GM12878 (cell line): ENCODE measurements at regions not wholly inside any gene's neighbourhood (a gene's known extent, or its start where the extent isn't known, plus 50 kb on each side); places are given as distances from the start of the nearest gene placed in this dataset.

ENCODE experiments used
- ATAC-seq: fragments of 200-7000 bp; cut with Tn5 transposase; 3 replicates; pipeline ENCODE4 v1.9.1; 2020; ENCODE audit warnings: mild to moderate bottlenecking, moderate library complexity
- BruUV-seq: library from RNA; stranded (reverse); fragments of 400-500 nt; replicated peaks from 2 replicates; lab custom pipeline; 2021; lab: Mats Ljungman, UMichigan
- CTCF ChIA-PET: fragments of 300-600 bp; sonication (Branson Sonifier 250); formaldehyde crosslinking; extraction: SDS; loops from one replicate; lab custom pipeline; 2021; ENCODE audit warnings: inconsistent platforms; lab: Yijun Ruan, JAX
- POLR2A ChIA-PET: fragments of 350-600 bp; formaldehyde crosslinking; extraction: SDS; loops from one replicate; lab custom pipeline; 2021; ENCODE audit warnings: inconsistent platforms; lab: Charles Lee
- RAD21 ChIA-PET: fragments of 300-600 bp; sonication (Branson Sonifier 250); formaldehyde crosslinking; loops from one replicate; lab custom pipeline; 2023; ENCODE audit warnings: antibody characterized with exemption; ENCODE audit not compliant: unreplicated experiment; lab: Charles Lee
- SMC1A ChIA-PET: fragments of 300-600 bp; sonication (Branson Sonifier 250); formaldehyde crosslinking; loops from one replicate; lab custom pipeline; 2023; ENCODE audit not compliant: unreplicated experiment, uncharacterized antibody; lab: Charles Lee
- DNase-seq: peaks from one replicate; pipeline ENCODE4 v3.0.0-alpha.2; 2011; ENCODE audit warnings: low read depth, low spot score
- FAIRE-seq: peaks from 3 replicates; lab custom pipeline; 2011; peaks lifted over from hg19 to GRCh38; lab: Jason Lieb, UNC
- H2AFZ ChIP-seq: 2 replicates; pipeline ENCODE4 v1.6.0; 2011; ENCODE audit warnings: low read depth, low read length, control low read depth; ENCODE audit not compliant: control insufficient read depth
- H3K27ac ChIP-seq: 2 replicates; pipeline ENCODE4 v1.5.1; 2011; ENCODE audit warnings: control low read depth; ENCODE audit not compliant: control insufficient read depth, insufficient read depth
- H3K27me3 ChIP-seq, 2 experiments: replicated peaks in 1 of 2; 2 replicates each; pipeline versions ENCODE4 v1.6.0 to v1.6.1; 2011; ENCODE audit warnings: low read length in 1 of 2; ENCODE audit not compliant: control insufficient read depth in 2 of 2, insufficient read depth in 2 of 2
- H3K36me3 ChIP-seq, 2 experiments: 2 replicates each; pipeline ENCODE4 v1.5.1; 2011; ENCODE audit warnings: low read length in 1 of 2; ENCODE audit not compliant: control insufficient read depth in 2 of 2, insufficient read depth in 2 of 2
- H3K4me1 ChIP-seq: 2 replicates; pipeline ENCODE4 v1.6.1; 2011; ENCODE audit warnings: mild to moderate bottlenecking, low read length, moderate library complexity, mixed read lengths; ENCODE audit not compliant: control insufficient read depth, insufficient read depth
- H3K4me2 ChIP-seq: 2 replicates; pipeline ENCODE4 v1.6.0; 2011; ENCODE audit warnings: control low read depth; ENCODE audit not compliant: control insufficient read depth, insufficient read depth
- H3K4me3 ChIP-seq: fragments of 200-600 bp; sonication (generic); 2 replicates; pipeline ENCODE4 v1.5.1; 2016
- H3K79me2 ChIP-seq: 2 replicates; pipeline ENCODE4 v1.6.0; 2011; ENCODE audit warnings: low read length; ENCODE audit not compliant: control insufficient read depth, insufficient read depth
- H3K9ac ChIP-seq: 2 replicates; pipeline ENCODE4 v1.8.0; 2011; ENCODE audit warnings: low read length, control low read depth, mixed read lengths; ENCODE audit not compliant: control insufficient read depth, insufficient read depth
- H3K9me3 ChIP-seq: replicated peaks from 3 replicates; pipeline ENCODE4 v1.5.1; 2011; ENCODE audit warnings: mild to moderate bottlenecking, low read length; ENCODE audit not compliant: control insufficient read depth, insufficient read depth
- H4K20me1 ChIP-seq: 2 replicates; pipeline ENCODE4 v1.6.0; 2011; ENCODE audit not compliant: control insufficient read depth, insufficient read depth
- KDM1A ChIP-seq: fragments of 200-600 bp; sonication (generic); IDR thresholded peaks from 2 replicates; pipeline ENCODE4 v1.6.1; 2016; ENCODE audit warnings: borderline replicate concordance
- MTA3 ChIP-seq: IDR thresholded peaks from 2 replicates; pipeline ENCODE4 v1.6.1; 2012; ENCODE audit warnings: low read length, inconsistent platforms, borderline replicate concordance
- MXI1 ChIP-seq: fragments of 150-350 bp; IDR thresholded peaks from 2 replicates; pipeline ENCODE4 v1.6.1; 2011; ENCODE audit warnings: low read depth, mild to moderate bottlenecking, inconsistent platforms, low read length, improper control_type of control experiment
- MYB ChIP-seq: fragments of 150-350 bp; IDR thresholded peaks from 2 replicates; pipeline ENCODE4 v1.6.1; 2014; ENCODE audit warnings: mild to moderate bottlenecking, low read depth, low read length, borderline replicate concordance
- NR2C1 ChIP-seq: fragments of 450-650 bp; IDR thresholded peaks from 2 replicates; pipeline ENCODE4 v1.6.1; 2017; ENCODE audit warnings: antibody characterized with exemption, mild to moderate bottlenecking, moderate library complexity
- SPI1 ChIP-seq: IDR thresholded peaks from 2 replicates; pipeline ENCODE4 v1.6.1; 2011; ENCODE audit warnings: low read depth, mild to moderate bottlenecking, low read length, moderate library complexity, borderline replicate concordance; ENCODE audit not compliant: insufficient read depth
- SRF ChIP-seq, 2 experiments: IDR thresholded peaks; 2 replicates each; pipeline ENCODE4 v1.6.1; 2011; ENCODE audit warnings: low read depth in 2 of 2, low read length in 2 of 2, mild to moderate bottlenecking in 1 of 2, moderate library complexity in 1 of 2
- SUPT20H ChIP-seq: IDR thresholded peaks from 2 replicates; pipeline ENCODE4 v1.6.1; 2011; ENCODE audit warnings: low read depth, mild to moderate bottlenecking, low read length, moderate library complexity, borderline replicate concordance; ENCODE audit not compliant: control insufficient read depth
- TCF3 ChIP-seq: IDR thresholded peaks from 2 replicates; pipeline ENCODE4 v1.6.1; 2012; ENCODE audit warnings: low read depth, mild to moderate bottlenecking, low read length, borderline replicate concordance; ENCODE audit not compliant: insufficient read depth
- ZNF274 ChIP-seq: IDR thresholded peaks from one replicate; pipeline ENCODE4 v1.8.0; 2011; ENCODE audit not compliant: insufficient read length, insufficient read depth
- WGBS: methylation state at CpG from one replicate; pipeline ENCODE4 v1.1.6; 2016; ENCODE audit warnings: low lambda C conversion rate; ENCODE audit not compliant: insufficient replicate concordance, insufficient coverage; ENCODE audit errors: missing lambda C conversion rate; 5-methylcytosine and 5-hydroxymethylcytosine counted together
- in situ Hi-C: fragments of 300-500 bp; cut with MboI; formaldehyde crosslinking; loops from 9 replicates; pipeline ENCODE4 v1.14.3; 2018; ENCODE audit warnings: mixed read lengths
- intact Hi-C: fragments of 100-400 bp; cut with micrococcal nuclease; formaldehyde crosslinking; loops from one replicate; pipeline ENCODE4 v1.14.2; 2022; ENCODE audit not compliant: unreplicated experiment
- TF ChIP-seq, protein P1 (sequence below): fragments of 450-650 bp; IDR thresholded peaks from 2 replicates; pipeline ENCODE4 v1.6.1; 2016; ENCODE audit warnings: mild to moderate bottlenecking
- TF ChIP-seq, protein P2 (sequence below): fragments of 150-350 bp; IDR thresholded peaks from 2 replicates; pipeline ENCODE4 v1.6.1; 2016; ENCODE audit warnings: low read depth, low read length
- TF ChIP-seq, protein P3 (sequence below): fragments of 450-650 bp; formaldehyde crosslinking; IDR thresholded peaks from 2 replicates; pipeline ENCODE4 v1.4.0; 2020; ENCODE audit warnings: mild to moderate bottlenecking, moderate library complexity

DNA sequence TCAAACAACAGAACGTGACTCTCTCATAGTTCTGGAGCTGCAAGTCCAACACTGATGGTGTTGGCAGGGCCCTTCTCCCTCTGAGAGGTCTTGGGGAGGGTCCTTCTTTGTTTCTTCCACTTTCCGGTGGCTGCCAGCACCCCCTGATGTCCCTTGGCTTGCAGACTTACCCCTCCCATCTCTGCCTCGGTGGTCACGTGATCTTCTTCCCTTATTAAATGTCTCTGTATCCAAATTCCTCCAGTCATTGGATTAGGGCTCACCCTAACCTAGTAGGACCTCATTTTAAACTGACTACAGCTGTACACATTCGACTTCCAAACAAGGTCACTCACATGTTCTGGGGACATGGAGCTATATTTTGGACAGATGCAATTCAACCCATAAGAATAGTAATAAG, 780.6 kb upstream of the SALL3 start:
- ChIA-PET RAD21 (no interaction called here), CTCF (no interaction called here), SMC1A (no interaction called here), POLR2A (no interaction called here)
- 2% methylated on average over 5 of the region's 5 CpGs for WGBS
- no peak overlapping the region for H2AFZ ChIP-seq
- no peaks in the 10 kb centered on the region for H4K20me1 ChIP-seq
- no peaks in the 10 kb centered on the region for H3K79me2 ChIP-seq
- no peaks in the 10 kb centered on the region; the same call in 2 of the 3 replicates for H3K9me3 ChIP-seq
- no peak overlapping the region for H3K4me2 ChIP-seq
- H3K9ac ChIP-seq = no peak overlapping the region
- intact Hi-C loops = no loop called here
- TF ChIP-seq MYB (no peak), KDM1A (no peak), MXI1 (no peak), MTA3 (no peak), SRF (IDR thresholded peaks at IDR 0.05; ENCODE audit: low read depth in 2 of 2, low read length in 2 of 2) (no peak), SPI1 (no peak), NR2C1 (no peak), ZNF274 (no peak), TCF3 (no peak), SUPT20H (no peak)
- TF ChIP-seq, protein P1, sequence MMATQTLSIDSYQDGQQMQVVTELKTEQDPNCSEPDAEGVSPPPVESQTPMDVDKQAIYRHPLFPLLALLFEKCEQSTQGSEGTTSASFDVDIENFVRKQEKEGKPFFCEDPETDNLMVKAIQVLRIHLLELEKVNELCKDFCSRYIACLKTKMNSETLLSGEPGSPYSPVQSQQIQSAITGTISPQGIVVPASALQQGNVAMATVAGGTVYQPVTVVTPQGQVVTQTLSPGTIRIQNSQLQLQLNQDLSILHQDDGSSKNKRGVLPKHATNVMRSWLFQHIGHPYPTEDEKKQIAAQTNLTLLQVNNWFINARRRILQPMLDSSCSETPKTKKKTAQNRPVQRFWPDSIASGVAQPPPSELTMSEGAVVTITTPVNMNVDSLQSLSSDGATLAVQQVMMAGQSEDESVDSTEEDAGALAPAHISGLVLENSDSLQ = no peak
- TF ChIP-seq, protein P2, sequence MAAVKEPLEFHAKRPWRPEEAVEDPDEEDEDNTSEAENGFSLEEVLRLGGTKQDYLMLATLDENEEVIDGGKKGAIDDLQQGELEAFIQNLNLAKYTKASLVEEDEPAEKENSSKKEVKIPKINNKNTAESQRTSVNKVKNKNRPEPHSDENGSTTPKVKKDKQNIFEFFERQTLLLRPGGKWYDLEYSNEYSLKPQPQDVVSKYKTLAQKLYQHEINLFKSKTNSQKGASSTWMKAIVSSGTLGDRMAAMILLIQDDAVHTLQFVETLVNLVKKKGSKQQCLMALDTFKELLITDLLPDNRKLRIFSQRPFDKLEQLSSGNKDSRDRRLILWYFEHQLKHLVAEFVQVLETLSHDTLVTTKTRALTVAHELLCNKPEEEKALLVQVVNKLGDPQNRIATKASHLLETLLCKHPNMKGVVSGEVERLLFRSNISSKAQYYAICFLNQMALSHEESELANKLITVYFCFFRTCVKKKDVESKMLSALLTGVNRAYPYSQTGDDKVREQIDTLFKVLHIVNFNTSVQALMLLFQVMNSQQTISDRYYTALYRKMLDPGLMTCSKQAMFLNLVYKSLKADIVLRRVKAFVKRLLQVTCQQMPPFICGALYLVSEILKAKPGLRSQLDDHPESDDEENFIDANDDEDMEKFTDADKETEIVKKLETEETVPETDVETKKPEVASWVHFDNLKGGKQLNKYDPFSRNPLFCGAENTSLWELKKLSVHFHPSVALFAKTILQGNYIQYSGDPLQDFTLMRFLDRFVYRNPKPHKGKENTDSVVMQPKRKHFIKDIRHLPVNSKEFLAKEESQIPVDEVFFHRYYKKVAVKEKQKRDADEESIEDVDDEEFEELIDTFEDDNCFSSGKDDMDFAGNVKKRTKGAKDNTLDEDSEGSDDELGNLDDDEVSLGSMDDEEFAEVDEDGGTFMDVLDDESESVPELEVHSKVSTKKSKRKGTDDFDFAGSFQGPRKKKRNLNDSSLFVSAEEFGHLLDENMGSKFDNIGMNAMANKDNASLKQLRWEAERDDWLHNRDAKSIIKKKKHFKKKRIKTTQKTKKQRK = no peak
- TF ChIP-seq, protein P3, sequence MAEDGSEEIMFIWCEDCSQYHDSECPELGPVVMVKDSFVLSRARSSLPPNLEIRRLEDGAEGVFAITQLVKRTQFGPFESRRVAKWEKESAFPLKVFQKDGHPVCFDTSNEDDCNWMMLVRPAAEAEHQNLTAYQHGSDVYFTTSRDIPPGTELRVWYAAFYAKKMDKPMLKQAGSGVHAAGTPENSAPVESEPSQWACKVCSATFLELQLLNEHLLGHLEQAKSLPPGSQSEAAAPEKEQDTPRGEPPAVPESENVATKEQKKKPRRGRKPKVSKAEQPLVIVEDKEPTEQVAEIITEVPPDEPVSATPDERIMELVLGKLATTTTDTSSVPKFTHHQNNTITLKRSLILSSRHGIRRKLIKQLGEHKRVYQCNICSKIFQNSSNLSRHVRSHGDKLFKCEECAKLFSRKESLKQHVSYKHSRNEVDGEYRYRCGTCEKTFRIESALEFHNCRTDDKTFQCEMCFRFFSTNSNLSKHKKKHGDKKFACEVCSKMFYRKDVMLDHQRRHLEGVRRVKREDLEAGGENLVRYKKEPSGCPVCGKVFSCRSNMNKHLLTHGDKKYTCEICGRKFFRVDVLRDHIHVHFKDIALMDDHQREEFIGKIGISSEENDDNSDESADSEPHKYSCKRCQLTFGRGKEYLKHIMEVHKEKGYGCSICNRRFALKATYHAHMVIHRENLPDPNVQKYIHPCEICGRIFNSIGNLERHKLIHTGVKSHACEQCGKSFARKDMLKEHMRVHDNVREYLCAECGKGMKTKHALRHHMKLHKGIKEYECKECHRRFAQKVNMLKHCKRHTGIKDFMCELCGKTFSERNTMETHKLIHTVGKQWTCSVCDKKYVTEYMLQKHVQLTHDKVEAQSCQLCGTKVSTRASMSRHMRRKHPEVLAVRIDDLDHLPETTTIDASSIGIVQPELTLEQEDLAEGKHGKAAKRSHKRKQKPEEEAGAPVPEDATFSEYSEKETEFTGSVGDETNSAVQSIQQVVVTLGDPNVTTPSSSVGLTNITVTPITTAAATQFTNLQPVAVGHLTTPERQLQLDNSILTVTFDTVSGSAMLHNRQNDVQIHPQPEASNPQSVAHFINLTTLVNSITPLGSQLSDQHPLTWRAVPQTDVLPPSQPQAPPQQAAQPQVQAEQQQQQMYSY = no peak
- H3K36me3 ChIP-seq = no peaks in the 10 kb centered on the region
- no peak overlapping the region for H3K4me3 ChIP-seq
- BruUV-seq = no TSS peak
- DNase-seq = no peak
- no peak overlapping the region for H3K27ac ChIP-seq
- no peak for ATAC-seq
- in situ Hi-C loops = no loop called here
- no peak for FAIRE-seq
- no peaks in the 10 kb centered on the region for H3K4me1 ChIP-seq
- no peaks in the 10 kb centered on the region for H3K27me3 ChIP-seq
